C4-2B (cell line): ENCODE measurements at regions not wholly inside any gene's neighbourhood (a gene's known extent, or its start where the extent isn't known, plus 50 kb on each side); places are given as distances from the start of the nearest gene placed in this dataset.

Source experiments
- ZFX ChIP-seq: fragments of 450-650 bp; IDR thresholded peaks from 2 replicates; pipeline ENCODE4 v1.6.1; 2017
- TF ChIP-seq, protein P1 (sequence below): fragments of 450-650 bp; conservative IDR thresholded peaks from 2 replicates; pipeline ENCODE4 v1.5.1; 2017; ENCODE audit warnings: mild to moderate bottlenecking

DNA sequence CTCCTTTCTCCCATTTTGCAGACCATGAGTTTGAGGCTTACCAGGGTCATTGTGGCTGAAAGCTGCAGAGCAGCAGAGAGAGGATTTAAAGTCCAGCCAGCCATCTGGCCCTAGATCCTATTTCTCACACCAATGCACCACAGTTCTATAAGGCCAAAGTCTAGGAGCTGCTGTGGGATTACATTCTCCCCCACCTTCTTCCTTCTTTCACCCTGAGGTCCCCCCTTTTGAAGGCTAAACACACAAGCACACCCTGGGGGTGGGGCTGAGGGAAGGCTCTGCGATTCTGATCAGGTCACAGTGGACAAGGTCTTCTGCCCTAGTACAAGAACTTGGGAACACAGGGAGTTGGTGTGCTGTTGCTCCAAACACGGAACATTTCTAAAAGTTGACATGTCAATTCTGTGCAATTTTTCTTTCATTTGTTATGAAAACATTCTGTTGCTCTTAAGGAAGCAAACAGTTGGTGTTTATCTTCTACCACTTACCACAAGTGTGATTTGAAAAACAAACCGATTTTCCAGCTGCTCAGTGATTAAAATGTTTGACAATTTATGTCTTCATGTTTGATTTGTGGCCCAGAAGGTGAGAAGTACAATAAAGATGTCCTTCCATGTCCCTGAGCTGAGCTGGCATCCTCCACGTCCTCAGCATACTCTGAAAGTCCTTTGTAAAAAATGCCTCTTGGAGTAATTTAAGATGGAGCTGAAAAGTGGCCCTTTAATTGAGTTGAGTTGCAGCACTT is 271.6 kb upstream of the PPP2R2D start:
- TF ChIP-seq, protein P1, sequence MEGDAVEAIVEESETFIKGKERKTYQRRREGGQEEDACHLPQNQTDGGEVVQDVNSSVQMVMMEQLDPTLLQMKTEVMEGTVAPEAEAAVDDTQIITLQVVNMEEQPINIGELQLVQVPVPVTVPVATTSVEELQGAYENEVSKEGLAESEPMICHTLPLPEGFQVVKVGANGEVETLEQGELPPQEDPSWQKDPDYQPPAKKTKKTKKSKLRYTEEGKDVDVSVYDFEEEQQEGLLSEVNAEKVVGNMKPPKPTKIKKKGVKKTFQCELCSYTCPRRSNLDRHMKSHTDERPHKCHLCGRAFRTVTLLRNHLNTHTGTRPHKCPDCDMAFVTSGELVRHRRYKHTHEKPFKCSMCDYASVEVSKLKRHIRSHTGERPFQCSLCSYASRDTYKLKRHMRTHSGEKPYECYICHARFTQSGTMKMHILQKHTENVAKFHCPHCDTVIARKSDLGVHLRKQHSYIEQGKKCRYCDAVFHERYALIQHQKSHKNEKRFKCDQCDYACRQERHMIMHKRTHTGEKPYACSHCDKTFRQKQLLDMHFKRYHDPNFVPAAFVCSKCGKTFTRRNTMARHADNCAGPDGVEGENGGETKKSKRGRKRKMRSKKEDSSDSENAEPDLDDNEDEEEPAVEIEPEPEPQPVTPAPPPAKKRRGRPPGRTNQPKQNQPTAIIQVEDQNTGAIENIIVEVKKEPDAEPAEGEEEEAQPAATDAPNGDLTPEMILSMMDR = no peak
- no peak for TF ChIP-seq ZFX
